ENCODE measurements at regions not wholly inside any gene's neighbourhood (a gene's known extent, or its start where the extent isn't known, plus 50 kb on each side); places are given as distances from the start of the nearest gene placed in this dataset.

GRCh38 chr1:115181231-115181630 lies 91.9 kb upstream of the TSPAN2 start:
- H3K4me3 ChIP-seq, result no peak overlapping the region
- no peak overlapping the region for H3K27ac ChIP-seq
- intact Hi-C loops (cut with DNase I), result no loop called here
- no peaks in the 10 kb centered on the region for H3K36me3 ChIP-seq
- H3K9me3 ChIP-seq, result no peaks in the 10 kb centered on the region
- DNase-seq, result no peak
- WGBS, 2 donors, result 94 to 96% methylated on average over 4 of the region's 4 CpGs
- no peak for TF ChIP-seq POLR2A (IDR thresholded peaks at IDR 0.05)
- TF ChIP-seq, protein P1, sequence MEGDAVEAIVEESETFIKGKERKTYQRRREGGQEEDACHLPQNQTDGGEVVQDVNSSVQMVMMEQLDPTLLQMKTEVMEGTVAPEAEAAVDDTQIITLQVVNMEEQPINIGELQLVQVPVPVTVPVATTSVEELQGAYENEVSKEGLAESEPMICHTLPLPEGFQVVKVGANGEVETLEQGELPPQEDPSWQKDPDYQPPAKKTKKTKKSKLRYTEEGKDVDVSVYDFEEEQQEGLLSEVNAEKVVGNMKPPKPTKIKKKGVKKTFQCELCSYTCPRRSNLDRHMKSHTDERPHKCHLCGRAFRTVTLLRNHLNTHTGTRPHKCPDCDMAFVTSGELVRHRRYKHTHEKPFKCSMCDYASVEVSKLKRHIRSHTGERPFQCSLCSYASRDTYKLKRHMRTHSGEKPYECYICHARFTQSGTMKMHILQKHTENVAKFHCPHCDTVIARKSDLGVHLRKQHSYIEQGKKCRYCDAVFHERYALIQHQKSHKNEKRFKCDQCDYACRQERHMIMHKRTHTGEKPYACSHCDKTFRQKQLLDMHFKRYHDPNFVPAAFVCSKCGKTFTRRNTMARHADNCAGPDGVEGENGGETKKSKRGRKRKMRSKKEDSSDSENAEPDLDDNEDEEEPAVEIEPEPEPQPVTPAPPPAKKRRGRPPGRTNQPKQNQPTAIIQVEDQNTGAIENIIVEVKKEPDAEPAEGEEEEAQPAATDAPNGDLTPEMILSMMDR (IDR thresholded peaks at IDR 0.05), result no peak
- no peak for TF ChIP-seq POLR2AphosphoS5 (IDR thresholded peaks at IDR 0.05)
- no peak for TF ChIP-seq EP300 (IDR thresholded peaks at IDR 0.05)
- H3K27me3 ChIP-seq, result no peaks in the 10 kb centered on the region
- H3K4me1 ChIP-seq, result no peaks in the 10 kb centered on the region

DNA sequence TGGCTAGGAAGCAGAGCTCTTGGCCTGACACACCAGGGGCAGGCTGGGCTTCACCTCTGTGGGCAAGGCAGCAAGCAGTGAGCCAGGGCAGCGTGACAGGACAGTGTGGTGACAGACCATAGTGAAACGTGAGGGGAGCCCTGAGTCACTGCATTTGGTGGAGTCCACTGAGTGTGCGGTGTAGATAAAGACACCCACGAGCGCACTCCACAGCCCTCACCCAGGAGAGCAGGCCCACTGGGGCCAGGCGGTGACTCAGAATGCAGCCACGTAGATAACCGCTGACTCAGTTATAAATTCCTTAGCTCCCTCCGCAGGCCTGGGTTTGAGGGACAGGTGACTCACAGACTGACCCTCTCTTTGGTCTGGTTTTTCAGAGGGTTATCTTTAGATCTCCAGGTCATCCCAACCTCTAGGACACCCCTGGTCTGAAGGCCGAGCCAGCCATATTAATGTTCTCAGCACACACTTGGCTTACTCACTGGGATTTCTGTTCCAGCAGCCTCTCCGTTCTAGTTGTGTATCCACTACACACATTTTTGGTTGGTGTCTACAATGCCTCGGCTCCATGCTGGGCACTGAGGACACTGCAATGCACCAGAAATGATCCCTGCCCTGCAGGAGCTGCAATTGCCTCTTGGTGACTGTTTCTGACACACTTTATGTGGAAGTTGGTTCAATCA lies 90.2 kb upstream of the TSPAN2 start:
- Histone ChIP-seq H3K36me3 (no peaks in the 10 kb centered on the region), H3K27me3 (no peaks in the 10 kb centered on the region), H3K27ac (no peak overlapping the region), H3K4me3 (no peak overlapping the region), H3K4me1 (no peaks in the 10 kb centered on the region), H3K9me3 (peaks cover 0 to 2% (median 0%) of the 10 kb centered on the region in 4 donors)
- no peak for DNase-seq
- intact Hi-C loops (cut with DNase I), result no loop called here
- WGBS, 2 donors, result 83 to 93% methylated on average over 12 of the region's 12 CpGs
- TF ChIP-seq EP300 (IDR thresholded peaks at IDR 0.05) (no peak), POLR2A (IDR thresholded peaks at IDR 0.05) (no peak), POLR2AphosphoS5 (IDR thresholded peaks at IDR 0.05) (no peak)
- TF ChIP-seq, protein P1 (IDR thresholded peaks at IDR 0.05), result no peak

DNA sequence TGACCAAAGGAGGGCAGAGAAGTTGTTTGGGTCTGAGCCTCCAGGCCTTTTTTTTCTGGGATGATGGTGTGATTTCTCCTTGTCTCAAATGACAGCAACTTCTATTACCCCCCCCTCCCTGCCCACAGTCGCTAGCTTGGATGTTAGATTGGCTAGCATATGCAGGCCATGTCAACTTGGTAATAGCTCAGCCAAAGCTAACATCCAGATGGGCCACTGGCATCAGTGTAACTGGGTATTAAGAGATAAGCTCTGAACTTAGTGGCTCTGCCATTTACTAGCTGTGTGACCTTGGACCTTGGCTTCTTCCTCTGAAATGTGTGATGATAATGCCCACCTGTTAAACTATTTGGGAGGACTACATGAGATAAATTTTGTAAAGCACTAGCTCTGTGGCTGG lies 86.9 kb upstream of the TSPAN2 start:
- intact Hi-C loops (cut with DNase I), result no loop called here
- no peak for TF ChIP-seq POLR2AphosphoS5 (IDR thresholded peaks at IDR 0.05)
- TF ChIP-seq EP300 (IDR thresholded peaks at IDR 0.05), result no peak
- TF ChIP-seq POLR2A (IDR thresholded peaks at IDR 0.05), result no peak
- TF ChIP-seq, protein P1 (IDR thresholded peaks at IDR 0.05), result no peak
- peaks cover 0 to 4% (median 0%) of the 10 kb centered on the region in 4 donors for H3K9me3 ChIP-seq
- no peaks in the 10 kb centered on the region for H3K36me3 ChIP-seq
- H3K4me3 ChIP-seq, result no peak overlapping the region
- no peaks in the 10 kb centered on the region for H3K27me3 ChIP-seq
- 57 to 80% methylated on average over 1 of the region's 1 CpG for WGBS, 2 donors
- H3K4me1 ChIP-seq, result no peaks in the 10 kb centered on the region
- no peak for DNase-seq
- no peak overlapping the region for H3K27ac ChIP-seq

DNA sequence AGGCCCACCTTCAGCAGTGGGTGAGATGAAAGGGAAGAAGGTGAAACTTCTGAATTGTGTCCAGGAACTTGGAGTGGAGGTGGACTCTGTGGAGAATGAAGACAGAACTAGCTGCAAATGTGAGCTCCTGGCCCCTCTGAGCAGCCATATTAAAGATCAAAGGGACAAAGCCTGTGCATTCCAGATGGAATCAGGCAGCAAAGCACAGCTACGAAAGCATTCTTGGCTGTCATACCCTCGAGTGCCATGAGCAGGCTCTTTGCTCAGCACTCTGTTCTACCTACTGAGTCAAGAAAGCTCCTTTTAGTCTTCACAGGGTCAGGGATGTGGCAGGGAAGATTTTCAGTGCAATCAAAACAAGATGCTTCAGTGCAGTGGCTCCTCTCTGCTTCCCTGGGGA lies 86.3 kb upstream of the TSPAN2 start:
- intact Hi-C loops (cut with DNase I), result no loop called here
- Histone ChIP-seq H3K4me1 (no peaks in the 10 kb centered on the region), H3K36me3 (no peaks in the 10 kb centered on the region), H3K4me3 (no peak overlapping the region), H3K27ac (no peak overlapping the region), H3K27me3 (no peaks in the 10 kb centered on the region), H3K9me3 (peaks cover 0 to 4% (median 0%) of the 10 kb centered on the region in 4 donors)
- DNase-seq, result no peak
- WGBS, 2 donors, result 81 to 85% methylated on average over 2 of the region's 2 CpGs
- no peak for TF ChIP-seq EP300 (IDR thresholded peaks at IDR 0.05)
- no peak for TF ChIP-seq POLR2A (IDR thresholded peaks at IDR 0.05)
- TF ChIP-seq, protein P1 (IDR thresholded peaks at IDR 0.05), result no peak

- DNase-seq, result no peak
- no peaks in the 10 kb centered on the region for H3K4me1 ChIP-seq
- intact Hi-C loops (cut with DNase I), result no loop called here
- peaks cover 0 to 4% (median 0%) of the 10 kb centered on the region in 4 donors for H3K9me3 ChIP-seq
- H3K4me3 ChIP-seq, result no peak overlapping the region
- H3K27ac ChIP-seq, result no peak overlapping the region
- H3K27me3 ChIP-seq, result no peaks in the 10 kb centered on the region
- no peak for TF ChIP-seq POLR2AphosphoS5 (IDR thresholded peaks at IDR 0.05)
- no peak for TF ChIP-seq EP300 (IDR thresholded peaks at IDR 0.05)
- TF ChIP-seq, protein P1 (IDR thresholded peaks at IDR 0.05), result no peak
- no peak for TF ChIP-seq POLR2A (IDR thresholded peaks at IDR 0.05)
- WGBS, 2 donors, result 83 to 86% methylated on average over 1 of the region's 1 CpG
- no peaks in the 10 kb centered on the region for H3K36me3 ChIP-seq
Measured at GRCh38 chr1:115173151-115173550, 83.8 kb upstream of the TSPAN2 start.

Data from sigmoid colon (tissue), 6 donors.